ENCODE measurements at regions not wholly inside any gene's neighbourhood (a gene's known extent, or its start where the extent isn't known, plus 50 kb on each side); places are given as distances from the start of the nearest gene placed in this dataset.

DNA sequence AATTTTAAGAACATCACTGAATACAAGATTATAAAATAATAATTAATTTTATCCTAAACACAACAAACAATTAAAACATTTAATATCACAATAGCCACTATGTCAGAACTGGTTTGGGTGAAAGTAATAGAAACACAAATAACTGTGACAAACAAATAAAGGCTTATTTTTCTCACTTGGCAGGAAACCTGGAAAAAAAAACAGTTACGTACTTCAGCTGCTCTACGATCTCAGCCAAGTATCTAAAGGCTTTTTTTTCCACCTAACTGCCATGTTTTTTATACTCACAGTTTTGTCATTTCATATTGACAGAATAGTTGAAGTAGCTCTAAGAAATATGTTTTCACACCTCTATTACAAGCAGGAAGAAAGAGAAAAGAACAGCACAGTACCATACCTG lies 284.8 kb upstream of the INTU start:
- H3K4me3 ChIP-seq (ENCODE audit: low read depth, low read length): no peak overlapping the region
- TF ChIP-seq, protein P1, sequence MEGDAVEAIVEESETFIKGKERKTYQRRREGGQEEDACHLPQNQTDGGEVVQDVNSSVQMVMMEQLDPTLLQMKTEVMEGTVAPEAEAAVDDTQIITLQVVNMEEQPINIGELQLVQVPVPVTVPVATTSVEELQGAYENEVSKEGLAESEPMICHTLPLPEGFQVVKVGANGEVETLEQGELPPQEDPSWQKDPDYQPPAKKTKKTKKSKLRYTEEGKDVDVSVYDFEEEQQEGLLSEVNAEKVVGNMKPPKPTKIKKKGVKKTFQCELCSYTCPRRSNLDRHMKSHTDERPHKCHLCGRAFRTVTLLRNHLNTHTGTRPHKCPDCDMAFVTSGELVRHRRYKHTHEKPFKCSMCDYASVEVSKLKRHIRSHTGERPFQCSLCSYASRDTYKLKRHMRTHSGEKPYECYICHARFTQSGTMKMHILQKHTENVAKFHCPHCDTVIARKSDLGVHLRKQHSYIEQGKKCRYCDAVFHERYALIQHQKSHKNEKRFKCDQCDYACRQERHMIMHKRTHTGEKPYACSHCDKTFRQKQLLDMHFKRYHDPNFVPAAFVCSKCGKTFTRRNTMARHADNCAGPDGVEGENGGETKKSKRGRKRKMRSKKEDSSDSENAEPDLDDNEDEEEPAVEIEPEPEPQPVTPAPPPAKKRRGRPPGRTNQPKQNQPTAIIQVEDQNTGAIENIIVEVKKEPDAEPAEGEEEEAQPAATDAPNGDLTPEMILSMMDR (IDR thresholded peaks at IDR 0.05; ENCODE audit: insufficient read depth, low read depth, low read length): no peak
- no peak for DNase-seq (ENCODE audit: low read depth)

DNA sequence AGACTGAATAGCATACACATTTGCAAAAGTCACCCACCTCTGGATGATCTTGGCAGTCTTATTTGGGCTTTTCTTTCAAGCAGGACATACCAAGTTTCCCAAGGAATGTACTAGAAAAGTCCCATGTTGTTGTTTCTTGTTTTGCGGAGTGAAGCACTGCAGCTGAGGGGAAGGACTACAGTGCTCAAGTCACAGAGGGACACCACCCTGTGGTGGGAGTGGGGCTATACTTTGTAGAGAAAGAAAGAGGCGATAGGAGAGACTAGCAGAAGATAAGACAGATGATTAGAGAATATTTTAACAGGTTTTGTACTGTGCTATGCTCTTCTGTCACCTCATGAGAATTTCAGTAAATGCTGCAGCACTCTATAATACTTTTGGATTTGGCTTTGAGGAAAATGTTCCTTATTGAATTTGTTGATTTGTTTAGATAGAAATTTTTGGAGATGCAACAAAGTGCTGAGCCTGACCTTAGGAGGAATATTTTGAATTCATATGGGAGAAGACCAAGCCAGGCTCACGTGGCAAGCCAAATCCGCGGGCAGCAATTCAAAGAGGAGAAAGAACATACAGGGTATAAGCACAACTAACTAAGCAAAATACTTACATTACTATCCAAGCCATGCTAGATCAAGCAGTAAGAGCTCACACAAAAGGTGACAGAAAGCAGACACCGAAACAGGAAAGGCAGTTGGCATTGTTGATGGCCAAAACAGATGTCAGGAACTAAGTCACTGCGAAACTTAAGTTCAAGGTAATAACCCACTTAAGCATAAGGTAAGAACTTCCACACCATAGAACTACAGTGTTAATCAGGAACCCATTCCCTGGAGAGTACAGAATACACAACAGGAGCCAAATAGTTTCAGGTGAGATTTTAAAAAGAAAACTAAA lies 280.3 kb upstream of the INTU start:
- TF ChIP-seq, protein P1 (IDR thresholded peaks at IDR 0.05; ENCODE audit: insufficient read depth, low read depth, low read length): no peak
- no peak overlapping the region for H3K4me3 ChIP-seq (ENCODE audit: low read depth, low read length)
- no peak for DNase-seq (ENCODE audit: low read depth)

DNA sequence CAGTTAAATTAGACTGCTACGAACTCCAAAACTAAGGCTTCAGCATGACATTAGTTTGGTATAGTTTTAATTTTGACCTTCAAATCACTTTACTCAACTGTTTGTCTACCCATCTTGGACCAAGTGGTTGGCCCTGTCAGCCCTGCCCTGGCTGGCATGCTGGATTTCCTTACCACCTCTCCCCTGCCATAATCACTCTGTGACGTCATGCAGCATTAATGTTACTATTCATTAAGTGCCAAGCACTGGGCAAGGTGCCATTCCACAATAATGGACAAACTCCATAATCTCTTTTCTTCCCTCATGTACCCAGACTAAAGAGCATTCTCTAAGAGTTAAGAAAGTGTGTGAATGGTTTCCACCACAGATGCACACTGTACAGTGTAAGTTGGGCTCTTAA lies 277.0 kb upstream of the INTU start:
- TF ChIP-seq, protein P1 (IDR thresholded peaks at IDR 0.05; ENCODE audit: insufficient read depth, low read depth, low read length): no peak
- no peak for DNase-seq (ENCODE audit: low read depth)
- no peak overlapping the region for H3K4me3 ChIP-seq (ENCODE audit: low read depth, low read length)

DNA sequence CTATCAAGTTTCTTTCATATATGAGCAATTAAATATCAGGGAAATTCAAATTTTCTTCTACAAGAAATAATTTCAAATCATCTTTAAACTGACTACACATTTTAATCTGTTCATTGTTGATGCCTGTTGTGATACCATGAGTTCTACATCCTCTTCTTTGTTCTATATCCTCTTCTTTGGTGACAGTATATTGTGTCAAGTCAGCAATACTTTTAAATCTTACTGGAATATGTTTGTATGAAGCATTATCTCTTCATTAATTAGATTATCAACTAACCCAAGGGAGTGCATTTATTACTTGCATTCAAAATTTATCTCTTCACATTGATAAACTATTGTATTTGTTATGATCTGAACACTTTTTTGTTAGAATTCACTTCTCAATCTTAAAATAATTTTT lies 275.0 kb upstream of the INTU start:
- no peak overlapping the region for H3K4me3 ChIP-seq (ENCODE audit: low read depth, low read length)
- DNase-seq (ENCODE audit: low read depth): no peak
- TF ChIP-seq, protein P1 (IDR thresholded peaks at IDR 0.05; ENCODE audit: insufficient read depth, low read depth, low read length): no peak

- no peak overlapping the region for H3K4me3 ChIP-seq (ENCODE audit: low read depth, low read length)
- TF ChIP-seq, protein P1 (IDR thresholded peaks at IDR 0.05; ENCODE audit: insufficient read depth, low read depth, low read length): no peak
- no peak for DNase-seq (ENCODE audit: low read depth)
These were observed 270.1 kb upstream of the INTU start for GRCh38 chr4:127362686-127363085.

- no peak for DNase-seq (ENCODE audit: low read depth)
These were observed 268.4 kb upstream of the INTU start for GRCh38 chr4:127364397-127364796.

More at GRCh38 chr4:127364397-127364796, 268.4 kb upstream of the INTU start:
- H3K4me3 ChIP-seq (ENCODE audit: low read depth, low read length): no peak overlapping the region
- TF ChIP-seq, protein P1 (IDR thresholded peaks at IDR 0.05; ENCODE audit: insufficient read depth, low read depth, low read length): no peak

All from fibroblast of villous mesenchyme (primary cell).